ENCODE measurements at regions not wholly inside any gene's neighbourhood (a gene's known extent, or its start where the extent isn't known, plus 50 kb on each side); places are given as distances from the start of the nearest gene placed in this dataset.

GRCh38 chr9:104984542-104984941 lies 56.6 kb upstream of the ABCA1 start:
- TF ChIP-seq CTCF (IDR thresholded peaks at IDR 0.05): no peak
- POLR2A ChIA-PET: interaction anchor here (1.1 kb wide), 1 partner anchor 16 kb away, joined by 5 read pairs; no protein-coding TSS in a partner anchor
- DNase-seq: no peak
- Mint-ChIP-seq H3K27ac (no peak overlapping the region), H3K36me3 (ENCODE audit: low read depth) (no peaks in the 10 kb centered on the region), H3K4me3 (no peak overlapping the region), H3K27me3 (peaks cover 2% of the 10 kb centered on the region), H3K9me3 (no peaks in the 10 kb centered on the region), H3K4me1 (peaks cover 4% of the 10 kb centered on the region)
- intact Hi-C loops (cut with micrococcal nuclease): no loop called here
- CTCF ChIA-PET: no interaction called here
- no peak for ATAC-seq (ENCODE audit: low read depth)

DNA sequence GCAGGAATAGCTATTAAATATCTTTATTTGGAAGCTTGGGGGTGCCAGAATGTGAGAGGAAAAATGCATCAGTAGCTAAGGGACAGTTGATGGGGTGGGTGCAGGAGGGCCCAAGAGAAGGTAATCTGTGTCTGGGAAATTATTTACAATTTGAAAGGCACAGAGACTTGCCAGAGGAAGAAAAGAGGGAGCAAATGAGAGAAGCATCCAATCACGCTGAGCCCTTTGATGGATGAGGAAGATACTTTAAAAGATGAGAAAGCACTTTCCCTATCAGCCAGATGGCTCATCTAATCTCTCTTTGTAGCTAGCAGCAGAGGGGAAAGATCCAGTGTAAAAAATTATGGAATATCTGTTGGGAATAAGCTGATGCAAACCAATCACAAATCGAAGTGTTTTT lies 57.0 kb upstream of the ABCA1 start:
- DNase-seq (no peak), ATAC-seq (ENCODE audit: low read depth) (no peak)
- H3K4me3 Mint-ChIP-seq: no peak overlapping the region
- H3K27me3 Mint-ChIP-seq: peaks cover 2% of the 10 kb centered on the region
- no peak overlapping the region for H3K27ac Mint-ChIP-seq
- intact Hi-C loops (cut with micrococcal nuclease): no loop called here
- ChIA-PET POLR2A (interaction anchor here (1.1 kb wide), 1 partner anchor 17 kb away, joined by 5 read pairs; no protein-coding TSS in a partner anchor), CTCF (no interaction called here)
- no peaks in the 10 kb centered on the region for H3K36me3 Mint-ChIP-seq (ENCODE audit: low read depth)
- H3K4me1 Mint-ChIP-seq: peaks cover 4% of the 10 kb centered on the region
- no peak for TF ChIP-seq CTCF (IDR thresholded peaks at IDR 0.05)
- no peaks in the 10 kb centered on the region for H3K9me3 Mint-ChIP-seq

- DNase-seq (no peak), ATAC-seq (ENCODE audit: low read depth) (no peak)
- Mint-ChIP-seq H3K9me3 (no peaks in the 10 kb centered on the region), H3K4me1 (peaks cover 13% of the 10 kb centered on the region), H3K4me3 (no peak overlapping the region), H3K27ac (no peak overlapping the region), H3K27me3 (peaks cover 2% of the 10 kb centered on the region), H3K36me3 (ENCODE audit: low read depth) (no peaks in the 10 kb centered on the region)
- intact Hi-C loops (cut with micrococcal nuclease): no loop called here
- no peak for TF ChIP-seq CTCF (IDR thresholded peaks at IDR 0.05)
- POLR2A ChIA-PET: no interaction called here
- CTCF ChIA-PET: no interaction called here
Measured at GRCh38 chr9:104986096-104986495, 58.1 kb upstream of the ABCA1 start.

DNA sequence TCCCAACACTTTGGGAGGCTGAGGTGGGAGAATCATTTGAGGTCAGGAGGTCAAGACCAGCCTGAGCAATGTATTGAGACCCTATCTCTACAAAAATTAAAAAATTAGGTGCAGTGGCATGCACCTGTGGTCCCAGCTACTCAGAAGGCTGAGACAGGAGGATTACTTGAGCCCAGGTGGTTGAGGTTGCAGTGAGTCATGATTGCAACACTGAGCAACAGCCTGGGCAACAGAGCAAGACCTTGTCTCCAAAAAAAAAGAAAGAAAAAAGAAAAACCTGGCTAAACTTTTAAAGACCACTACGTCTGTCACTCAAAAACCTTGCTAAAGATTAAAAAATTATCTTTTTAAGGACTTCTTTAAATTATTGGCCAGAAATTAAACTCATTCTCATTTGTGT lies 59.8 kb upstream of the ABCA1 start:
- ChIA-PET CTCF (interaction anchor here (0.6 kb wide), 1 partner anchor 61 kb away, joined by 3 read pairs; no protein-coding TSS in a partner anchor), POLR2A (no interaction called here)
- Mint-ChIP-seq H3K4me3 (no peak overlapping the region), H3K36me3 (ENCODE audit: low read depth) (no peaks in the 10 kb centered on the region), H3K27me3 (peaks cover 2% of the 10 kb centered on the region), H3K4me1 (peaks cover 26% of the 10 kb centered on the region), H3K9me3 (no peaks in the 10 kb centered on the region), H3K27ac (no peak overlapping the region)
- ATAC-seq (ENCODE audit: low read depth) (no peak), DNase-seq (no peak)
- no peak for TF ChIP-seq CTCF (IDR thresholded peaks at IDR 0.05)
- intact Hi-C loops (cut with micrococcal nuclease): no loop called here

GRCh38 chr9:104988539-104988938 lies 60.6 kb upstream of the ABCA1 start:
- no peak for ATAC-seq (ENCODE audit: low read depth)
- Mint-ChIP-seq H3K9me3 (no peaks in the 10 kb centered on the region), H3K4me1 (peaks cover 32% of the 10 kb centered on the region), H3K27ac (no peak overlapping the region), H3K27me3 (peaks cover 2% of the 10 kb centered on the region), H3K4me3 (no peak overlapping the region), H3K36me3 (ENCODE audit: low read depth) (no peaks in the 10 kb centered on the region)
- ChIA-PET POLR2A (no interaction called here), CTCF (no interaction called here)
- intact Hi-C loops (cut with micrococcal nuclease): no loop called here
- TF ChIP-seq CTCF (IDR thresholded peaks at IDR 0.05): no peak
- DNase-seq: no peak
